ENCODE measurements at regions not wholly inside any gene's neighbourhood (a gene's known extent, or its start where the extent isn't known, plus 50 kb on each side); places are given as distances from the start of the nearest gene placed in this dataset.

GRCh38 chr19:27758626-27759505, 1454.1 kb downstream of the UQCRFS1 start:
- H3K4me2 ChIP-seq (ENCODE audit: insufficient read depth, low read length), result no peak overlapping the region
- TF ChIP-seq, protein P1, sequence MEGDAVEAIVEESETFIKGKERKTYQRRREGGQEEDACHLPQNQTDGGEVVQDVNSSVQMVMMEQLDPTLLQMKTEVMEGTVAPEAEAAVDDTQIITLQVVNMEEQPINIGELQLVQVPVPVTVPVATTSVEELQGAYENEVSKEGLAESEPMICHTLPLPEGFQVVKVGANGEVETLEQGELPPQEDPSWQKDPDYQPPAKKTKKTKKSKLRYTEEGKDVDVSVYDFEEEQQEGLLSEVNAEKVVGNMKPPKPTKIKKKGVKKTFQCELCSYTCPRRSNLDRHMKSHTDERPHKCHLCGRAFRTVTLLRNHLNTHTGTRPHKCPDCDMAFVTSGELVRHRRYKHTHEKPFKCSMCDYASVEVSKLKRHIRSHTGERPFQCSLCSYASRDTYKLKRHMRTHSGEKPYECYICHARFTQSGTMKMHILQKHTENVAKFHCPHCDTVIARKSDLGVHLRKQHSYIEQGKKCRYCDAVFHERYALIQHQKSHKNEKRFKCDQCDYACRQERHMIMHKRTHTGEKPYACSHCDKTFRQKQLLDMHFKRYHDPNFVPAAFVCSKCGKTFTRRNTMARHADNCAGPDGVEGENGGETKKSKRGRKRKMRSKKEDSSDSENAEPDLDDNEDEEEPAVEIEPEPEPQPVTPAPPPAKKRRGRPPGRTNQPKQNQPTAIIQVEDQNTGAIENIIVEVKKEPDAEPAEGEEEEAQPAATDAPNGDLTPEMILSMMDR (IDR thresholded peaks at IDR 0.05; ENCODE audit: extremely low read depth, low read depth, low read length), result no peak
- H3K27ac ChIP-seq (ENCODE audit: low read depth, low read length), result no peak overlapping the region
- H4K20me1 ChIP-seq (ENCODE audit: insufficient read depth, low read length), result no peaks in the 10 kb centered on the region
- H3K9me3 ChIP-seq (ENCODE audit: low read depth, low read length), result no peaks in the 10 kb centered on the region
- no peak overlapping the region for H3K4me3 ChIP-seq (ENCODE audit: insufficient read depth, low read length)
- no peak overlapping the region for H2AFZ ChIP-seq (ENCODE audit: low read length)
- no peaks in the 10 kb centered on the region for H3K36me3 ChIP-seq (ENCODE audit: insufficient read depth, low read length)
- no peaks in the 10 kb centered on the region for H3K79me2 ChIP-seq (ENCODE audit: insufficient read depth, low read length)
- H3K4me1 ChIP-seq (ENCODE audit: insufficient read depth, low read length), result no peaks in the 10 kb centered on the region
- no peak for DNase-seq (ENCODE audit: insufficient read length, low spot score, missing footprints)
- no peaks in the 10 kb centered on the region for H3K27me3 ChIP-seq (ENCODE audit: insufficient read depth, low read length)

DNA sequence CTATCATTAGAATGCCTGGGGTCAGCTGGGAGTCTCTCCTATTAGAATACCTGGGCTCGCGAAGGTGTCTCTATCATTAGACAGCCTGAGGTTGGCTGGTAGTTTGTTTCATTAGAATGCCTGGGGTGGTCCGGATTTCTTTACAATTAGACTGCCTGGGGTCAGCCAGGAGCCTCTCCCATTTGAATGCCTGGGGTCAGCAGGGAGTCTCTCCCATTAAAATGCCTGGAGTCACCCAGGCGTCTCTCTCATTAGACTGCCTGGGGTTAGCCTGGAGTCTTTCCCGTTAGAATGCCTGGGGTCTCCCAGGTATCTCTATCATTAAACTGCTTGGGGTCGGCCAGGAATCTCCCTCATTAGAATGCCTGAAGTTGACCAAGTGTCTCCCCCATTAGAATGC, 1458.3 kb downstream of the UQCRFS1 start:
- H3K27me3 ChIP-seq (ENCODE audit: insufficient read depth, low read length), result no peaks in the 10 kb centered on the region
- H3K36me3 ChIP-seq (ENCODE audit: insufficient read depth, low read length), result no peaks in the 10 kb centered on the region
- H4K20me1 ChIP-seq (ENCODE audit: insufficient read depth, low read length), result no peaks in the 10 kb centered on the region
- DNase-seq (ENCODE audit: insufficient read length, low spot score, missing footprints), result no peak
- H3K4me1 ChIP-seq (ENCODE audit: insufficient read depth, low read length), result no peaks in the 10 kb centered on the region
- no peaks in the 10 kb centered on the region for H3K9me3 ChIP-seq (ENCODE audit: low read depth, low read length)
- H3K4me3 ChIP-seq (ENCODE audit: insufficient read depth, low read length), result no peak overlapping the region
- no peak overlapping the region for H2AFZ ChIP-seq (ENCODE audit: low read length)
- no peaks in the 10 kb centered on the region for H3K79me2 ChIP-seq (ENCODE audit: insufficient read depth, low read length)
- TF ChIP-seq, protein P1 (IDR thresholded peaks at IDR 0.05; ENCODE audit: extremely low read depth, low read depth, low read length), result no peak
- H3K27ac ChIP-seq (ENCODE audit: low read depth, low read length), result no peak overlapping the region
- no peak overlapping the region for H3K4me2 ChIP-seq (ENCODE audit: insufficient read depth, low read length)

- no peak overlapping the region for H3K27ac ChIP-seq (ENCODE audit: low read depth, low read length)
- no peak for DNase-seq (ENCODE audit: insufficient read length, low spot score, missing footprints)
- no peaks in the 10 kb centered on the region for H3K9me3 ChIP-seq (ENCODE audit: low read depth, low read length)
- H3K4me2 ChIP-seq (ENCODE audit: insufficient read depth, low read length), result no peak overlapping the region
- no peaks in the 10 kb centered on the region for H3K79me2 ChIP-seq (ENCODE audit: insufficient read depth, low read length)
- H4K20me1 ChIP-seq (ENCODE audit: insufficient read depth, low read length), result no peaks in the 10 kb centered on the region
- H3K36me3 ChIP-seq (ENCODE audit: insufficient read depth, low read length), result no peaks in the 10 kb centered on the region
- no peak overlapping the region for H3K4me3 ChIP-seq (ENCODE audit: insufficient read depth, low read length)
- no peaks in the 10 kb centered on the region for H3K27me3 ChIP-seq (ENCODE audit: insufficient read depth, low read length)
- H2AFZ ChIP-seq (ENCODE audit: low read length), result no peak overlapping the region
- TF ChIP-seq, protein P1 (IDR thresholded peaks at IDR 0.05; ENCODE audit: extremely low read depth, low read depth, low read length), result no peak
- no peaks in the 10 kb centered on the region for H3K4me1 ChIP-seq (ENCODE audit: insufficient read depth, low read length)
Observed at GRCh38 chr19:27753622-27754021, 1459.3 kb downstream of the UQCRFS1 start.

- no peak for DNase-seq (ENCODE audit: insufficient read length, low spot score, missing footprints)
- TF ChIP-seq, protein P1 (IDR thresholded peaks at IDR 0.05; ENCODE audit: extremely low read depth, low read depth, low read length), result no peak
- no peaks in the 10 kb centered on the region for H3K27me3 ChIP-seq (ENCODE audit: insufficient read depth, low read length)
- no peak overlapping the region for H2AFZ ChIP-seq (ENCODE audit: low read length)
- no peak overlapping the region for H3K4me2 ChIP-seq (ENCODE audit: insufficient read depth, low read length)
- H3K4me1 ChIP-seq (ENCODE audit: insufficient read depth, low read length), result no peaks in the 10 kb centered on the region
- H3K4me3 ChIP-seq (ENCODE audit: insufficient read depth, low read length), result no peak overlapping the region
- H4K20me1 ChIP-seq (ENCODE audit: insufficient read depth, low read length), result no peaks in the 10 kb centered on the region
- H3K79me2 ChIP-seq (ENCODE audit: insufficient read depth, low read length), result no peaks in the 10 kb centered on the region
- no peaks in the 10 kb centered on the region for H3K9me3 ChIP-seq (ENCODE audit: low read depth, low read length)
- H3K27ac ChIP-seq (ENCODE audit: low read depth, low read length), result no peak overlapping the region
- H3K36me3 ChIP-seq (ENCODE audit: insufficient read depth, low read length), result no peaks in the 10 kb centered on the region
Observed at GRCh38 chr19:27752530-27753184, 1460.3 kb downstream of the UQCRFS1 start.

All from osteoblast (primary cell).